ENCODE measurements at regions not wholly inside any gene's neighbourhood (a gene's known extent, or its start where the extent isn't known, plus 50 kb on each side); places are given as distances from the start of the nearest gene placed in this dataset.

- ATAC-seq (ENCODE audit: insufficient read depth, low FRiP score) (no peak), DNase-seq (no peak)
- Histone ChIP-seq H3K9me3 (ENCODE audit: control insufficient read depth in 4 of 4, insufficient read depth in 3 of 4, low read length in 3 of 4) (no peaks in the 10 kb centered on the region), H3K27me3 (ENCODE audit: control insufficient read depth in 3 of 3, insufficient read depth in 3 of 3, low read length in 2 of 3) (no peaks in the 10 kb centered on the region), H3K36me3 (ENCODE audit: control insufficient read depth in 4 of 4, insufficient read depth in 4 of 4, low read length in 4 of 4) (no peaks in the 10 kb centered on the region), H3K9ac (ENCODE audit: insufficient read depth in 1 of 2, low read length in 2 of 2) (no peak overlapping the region), H3K27ac (ENCODE audit: low read depth in 1 of 2, low read length in 1 of 2) (no peak overlapping the region), H3K4me3 (no peak overlapping the region), H3K4me1 (ENCODE audit: control insufficient read depth in 5 of 5, insufficient read depth in 5 of 5, low read length in 5 of 5) (peaks cover 0 to 2% (median 0%) of the 10 kb centered on the region in 5 donors)
- TF ChIP-seq, protein P1, sequence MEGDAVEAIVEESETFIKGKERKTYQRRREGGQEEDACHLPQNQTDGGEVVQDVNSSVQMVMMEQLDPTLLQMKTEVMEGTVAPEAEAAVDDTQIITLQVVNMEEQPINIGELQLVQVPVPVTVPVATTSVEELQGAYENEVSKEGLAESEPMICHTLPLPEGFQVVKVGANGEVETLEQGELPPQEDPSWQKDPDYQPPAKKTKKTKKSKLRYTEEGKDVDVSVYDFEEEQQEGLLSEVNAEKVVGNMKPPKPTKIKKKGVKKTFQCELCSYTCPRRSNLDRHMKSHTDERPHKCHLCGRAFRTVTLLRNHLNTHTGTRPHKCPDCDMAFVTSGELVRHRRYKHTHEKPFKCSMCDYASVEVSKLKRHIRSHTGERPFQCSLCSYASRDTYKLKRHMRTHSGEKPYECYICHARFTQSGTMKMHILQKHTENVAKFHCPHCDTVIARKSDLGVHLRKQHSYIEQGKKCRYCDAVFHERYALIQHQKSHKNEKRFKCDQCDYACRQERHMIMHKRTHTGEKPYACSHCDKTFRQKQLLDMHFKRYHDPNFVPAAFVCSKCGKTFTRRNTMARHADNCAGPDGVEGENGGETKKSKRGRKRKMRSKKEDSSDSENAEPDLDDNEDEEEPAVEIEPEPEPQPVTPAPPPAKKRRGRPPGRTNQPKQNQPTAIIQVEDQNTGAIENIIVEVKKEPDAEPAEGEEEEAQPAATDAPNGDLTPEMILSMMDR (IDR thresholded peaks at IDR 0.05; ENCODE audit: control extremely low read depth, extremely low read depth) = no peak
- 57 to 60% methylated on average over 9 of the region's 9 CpGs for WGBS, 2 donors
Measured at GRCh38 chr7:54898659-54899340, 120.0 kb upstream of the EGFR start.

DNA sequence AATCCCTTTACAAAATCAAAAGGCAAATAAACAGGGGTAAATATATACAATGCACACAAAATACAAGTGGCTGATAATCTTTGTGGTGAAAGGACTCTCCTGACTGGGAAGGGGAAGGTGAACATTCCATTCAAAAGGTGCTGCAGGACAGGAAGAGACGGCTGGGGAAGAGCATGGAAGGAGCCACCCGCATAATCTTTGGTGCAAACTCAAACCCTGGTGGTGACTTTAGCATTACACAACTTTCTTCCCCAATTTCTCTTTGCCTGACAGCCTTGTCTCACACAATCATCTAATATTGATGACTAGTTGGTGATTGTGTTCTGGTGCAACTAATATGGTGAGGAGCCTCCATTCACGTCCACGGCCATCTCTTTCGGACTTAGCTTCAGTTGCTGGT lies 117.0 kb upstream of the EGFR start:
- Histone ChIP-seq H3K4me1 (ENCODE audit: control insufficient read depth in 5 of 5, insufficient read depth in 5 of 5, low read length in 5 of 5) (peaks cover 0 to 2% (median 0%) of the 10 kb centered on the region in 5 donors), H3K27me3 (ENCODE audit: control insufficient read depth in 3 of 3, insufficient read depth in 3 of 3, low read length in 2 of 3) (no peaks in the 10 kb centered on the region), H3K36me3 (ENCODE audit: control insufficient read depth in 4 of 4, insufficient read depth in 4 of 4, low read length in 4 of 4) (no peaks in the 10 kb centered on the region), H3K9ac (ENCODE audit: insufficient read depth in 1 of 2, low read length in 2 of 2) (no peak overlapping the region), H3K4me3 (no peak overlapping the region), H3K27ac (ENCODE audit: low read depth in 1 of 2, low read length in 1 of 2) (no peak overlapping the region), H3K9me3 (ENCODE audit: control insufficient read depth in 4 of 4, insufficient read depth in 3 of 4, low read length in 3 of 4) (peaks cover 0 to 2% (median 0%) of the 10 kb centered on the region in 4 donors)
- 91 to 94% methylated on average over 5 of the region's 5 CpGs for WGBS, 2 donors
- ATAC-seq (ENCODE audit: insufficient read depth, low FRiP score) = no peak
- TF ChIP-seq, protein P1 (IDR thresholded peaks at IDR 0.05; ENCODE audit: control extremely low read depth, extremely low read depth) = no peak
- no peak for DNase-seq

GRCh38 chr7:54904130-54904529 lies 114.7 kb upstream of the EGFR start:
- TF ChIP-seq, protein P1 (IDR thresholded peaks at IDR 0.05; ENCODE audit: control extremely low read depth, extremely low read depth) = no peak
- Histone ChIP-seq H3K36me3 (ENCODE audit: control insufficient read depth in 4 of 4, insufficient read depth in 4 of 4, low read length in 4 of 4) (no peaks in the 10 kb centered on the region), H3K9ac (ENCODE audit: insufficient read depth in 1 of 2, low read length in 2 of 2) (no peak overlapping the region), H3K4me3 (no peak overlapping the region), H3K27me3 (ENCODE audit: control insufficient read depth in 3 of 3, insufficient read depth in 3 of 3, low read length in 2 of 3) (no peaks in the 10 kb centered on the region), H3K9me3 (ENCODE audit: control insufficient read depth in 4 of 4, insufficient read depth in 3 of 4, low read length in 3 of 4) (peaks cover 0 to 2% (median 0%) of the 10 kb centered on the region in 4 donors), H3K4me1 (ENCODE audit: control insufficient read depth in 5 of 5, insufficient read depth in 5 of 5, low read length in 5 of 5) (no peaks in the 10 kb centered on the region), H3K27ac (ENCODE audit: low read depth in 1 of 2, low read length in 1 of 2) (no peak overlapping the region)
- no peak for ATAC-seq (ENCODE audit: insufficient read depth, low FRiP score)
- WGBS, 2 donors = 59 to 82% methylated on average over 4 of the region's 4 CpGs
- no peak for DNase-seq

- Histone ChIP-seq H3K4me1 (ENCODE audit: control insufficient read depth in 5 of 5, insufficient read depth in 5 of 5, low read length in 5 of 5) (no peaks in the 10 kb centered on the region), H3K36me3 (ENCODE audit: control insufficient read depth in 4 of 4, insufficient read depth in 4 of 4, low read length in 4 of 4) (no peaks in the 10 kb centered on the region), H3K27me3 (ENCODE audit: control insufficient read depth in 3 of 3, insufficient read depth in 3 of 3, low read length in 2 of 3) (no peaks in the 10 kb centered on the region), H3K27ac (ENCODE audit: low read depth in 1 of 2, low read length in 1 of 2) (no peak overlapping the region), H3K9me3 (ENCODE audit: control insufficient read depth in 4 of 4, insufficient read depth in 3 of 4, low read length in 3 of 4) (peaks cover 0 to 2% (median 0%) of the 10 kb centered on the region in 4 donors), H3K4me3 (no peak overlapping the region), H3K9ac (ENCODE audit: insufficient read depth in 1 of 2, low read length in 2 of 2) (no peak overlapping the region)
- DNase-seq (no peak), ATAC-seq (ENCODE audit: insufficient read depth, low FRiP score) (no peak)
- TF ChIP-seq, protein P1 (IDR thresholded peaks at IDR 0.05; ENCODE audit: control extremely low read depth, extremely low read depth) = no peak
- 81 to 86% methylated on average over 7 of the region's 7 CpGs for WGBS, 2 donors
Measured at GRCh38 chr7:54904986-54905385, 113.8 kb upstream of the EGFR start.

Data from lung (tissue), 11 donors.